ENCODE measurements at regions not wholly inside any gene's neighbourhood (a gene's known extent, or its start where the extent isn't known, plus 50 kb on each side); places are given as distances from the start of the nearest gene placed in this dataset.
A peak's percentile ranks its signal among the peaks of the same experiment; 100 is the strongest.

GRCh38 chr6:137676888-137677287 is 182.7 kb upstream of the OLIG3 start:
- ChIA-PET SMC1A (ENCODE audit: uncharacterized antibody, unreplicated experiment) (interaction anchor here (1.6 to 2.6 kb wide), 5 partner anchors 10 to 28 kb away, joined by 7 to 18 read pairs (median 10); no protein-coding TSS in a partner anchor), RAD21 (ENCODE audit: unreplicated experiment) (interaction anchor here (1.6 to 2.5 kb wide), 2 partner anchors 10 to 21 kb away, joined by 6 to 15 read pairs; no protein-coding TSS in a partner anchor), CTCF (interaction anchor here (1.2 to 1.6 kb wide), 3 partner anchors 15 to 281 kb away, joined by 3 to 7 read pairs (median 5); no protein-coding TSS in a partner anchor), POLR2A (interaction anchor here (1.7 kb wide), 1 partner anchor 9 kb away, joined by 5 read pairs; no protein-coding TSS in a partner anchor)
- 38% methylated on average over 2 of the region's 2 CpGs for WGBS (ENCODE audit: insufficient coverage, insufficient replicate concordance, low lambda C conversion rate, missing lambda C conversion rate)
- Histone ChIP-seq H3K9me3 (replicated peaks; ENCODE audit: control insufficient read depth, insufficient read depth, low read length) (no peaks in the 10 kb centered on the region), H3K4me1 (ENCODE audit: control insufficient read depth, insufficient read depth, low read length) (peaks cover 27% of the 10 kb centered on the region), H3K27ac (ENCODE audit: control insufficient read depth, insufficient read depth) (no peak overlapping the region), H3K79me2 (ENCODE audit: control insufficient read depth, insufficient read depth, low read length) (no peaks in the 10 kb centered on the region), H3K4me3 (peak overlapping the region; percentile 9; the same call in 1 of the 2 replicates), H3K27me3 (replicated peaks in 1 of 2; ENCODE audit: control insufficient read depth in 2 of 2, insufficient read depth in 2 of 2, low read length in 1 of 2) (no peaks in the 10 kb centered on the region), H4K20me1 (ENCODE audit: control insufficient read depth, insufficient read depth) (no peaks in the 10 kb centered on the region), H2AFZ (ENCODE audit: control insufficient read depth, low read depth, low read length) (no peak overlapping the region; the same call in 1 of the 2 replicates), H3K36me3 (ENCODE audit: control insufficient read depth in 2 of 2, insufficient read depth in 2 of 2, low read length in 1 of 2) (no peaks in the 10 kb centered on the region), H3K9ac (ENCODE audit: control insufficient read depth, insufficient read depth, low read length) (no peak overlapping the region), H3K4me2 (ENCODE audit: control insufficient read depth, insufficient read depth) (no peak overlapping the region)
- intact Hi-C loops (cut with micrococcal nuclease; ENCODE audit: unreplicated experiment) (no loop called here), in situ Hi-C loops (cut with MboI) (no loop called here)
- ATAC-seq (peak; percentile 72), FAIRE-seq (no peak), DNase-seq (ENCODE audit: low read depth, low spot score) (no peak)
- TF ChIP-seq ZNF274 (IDR thresholded peaks at IDR 0.05; ENCODE audit: insufficient read depth, insufficient read length): no peak
- TF ChIP-seq RUNX3 (IDR thresholded peaks at IDR 0.05; ENCODE audit: low read length): peak; percentile 76; the same call in 1 of the 2 replicates
- TF ChIP-seq MLLT1 (IDR thresholded peaks at IDR 0.05): 0 out of 2 replicates have a peak, but pooled peaks have one; percentile 17
- peak; percentile 70; the same call in 1 of the 2 replicates for TF ChIP-seq ZNF24 (IDR thresholded peaks at IDR 0.05)
- TF ChIP-seq NFYA (IDR thresholded peaks at IDR 0.05; ENCODE audit: borderline replicate concordance, low read depth, low read length): no peak
- TF ChIP-seq NFIC (IDR thresholded peaks at IDR 0.05; ENCODE audit: low read depth, low read length): peak; percentile 45; the same call in 1 of the 2 replicates
- TF ChIP-seq ZNF217 (IDR thresholded peaks at IDR 0.05): peak; percentile 77; the same call in 1 of the 2 replicates
- no TSS peak for BruUV-seq (replicated peaks)
